ENCODE measurements at regions not wholly inside any gene's neighbourhood (a gene's known extent, or its start where the extent isn't known, plus 50 kb on each side); places are given as distances from the start of the nearest gene placed in this dataset.
A peak's percentile ranks its signal among the peaks of the same experiment; 100 is the strongest.
"Not testable (repeated sequence)": the region's sequence is repeated elsewhere in the genome, so short reads cannot be mapped to it uniquely, and the experiment has no call there.

DNA sequence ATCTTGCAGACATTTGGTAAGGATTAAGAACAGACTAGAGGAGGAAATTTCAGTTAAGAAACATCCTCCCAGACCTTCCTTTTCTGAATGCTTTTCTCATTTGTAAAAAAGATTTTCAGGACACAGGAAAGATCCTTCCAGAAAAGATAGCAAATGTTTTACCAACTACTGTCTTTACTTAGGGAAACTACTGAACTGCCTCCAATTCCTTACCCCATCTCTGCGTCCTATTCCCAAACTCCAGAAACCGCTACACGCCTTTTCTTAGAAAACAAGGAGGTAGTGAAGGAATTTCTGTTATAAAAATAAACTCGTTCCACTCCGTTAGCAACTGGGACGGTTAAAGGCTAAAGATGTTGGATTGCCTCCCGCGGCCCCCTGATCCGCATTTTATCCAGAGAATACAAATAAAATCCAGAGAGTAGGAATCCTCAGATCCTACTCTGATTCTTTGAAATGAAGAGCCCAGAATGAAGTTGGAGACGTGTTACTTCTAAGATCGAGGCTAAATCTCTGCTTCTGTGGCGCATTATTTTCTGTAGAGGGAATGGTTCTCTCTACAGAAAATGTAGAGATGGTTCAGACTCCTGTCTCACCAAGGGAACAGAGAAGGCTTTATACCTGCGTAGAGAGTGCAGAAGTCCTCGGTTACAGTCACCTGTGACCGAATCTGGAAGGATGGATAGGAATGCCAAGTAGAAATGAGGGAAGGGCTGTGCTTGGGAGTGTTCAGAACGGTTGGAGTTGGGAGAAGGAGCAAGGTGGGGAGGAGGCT, 133.0 kb downstream of the GPX5 start:
- DNase-seq, result peak in 1 of 2 experiments; percentile 38

DNA sequence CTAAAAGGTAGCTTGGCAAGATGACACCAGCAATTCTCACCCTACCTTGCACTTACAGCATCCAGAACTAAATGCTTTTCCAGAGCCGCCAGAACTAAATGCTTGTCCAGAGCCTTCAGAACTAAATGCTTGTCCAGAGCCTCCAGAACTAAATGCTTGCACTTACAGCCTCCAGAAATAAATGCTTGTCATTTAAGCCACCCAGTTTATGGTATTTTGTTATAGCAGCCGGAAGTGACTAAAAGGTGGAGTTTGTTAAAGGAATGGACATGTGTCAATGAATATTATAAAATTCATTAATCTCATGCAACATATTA, 133.5 kb downstream of the GPX5 start:
- DNase-seq, result no peak

DNA sequence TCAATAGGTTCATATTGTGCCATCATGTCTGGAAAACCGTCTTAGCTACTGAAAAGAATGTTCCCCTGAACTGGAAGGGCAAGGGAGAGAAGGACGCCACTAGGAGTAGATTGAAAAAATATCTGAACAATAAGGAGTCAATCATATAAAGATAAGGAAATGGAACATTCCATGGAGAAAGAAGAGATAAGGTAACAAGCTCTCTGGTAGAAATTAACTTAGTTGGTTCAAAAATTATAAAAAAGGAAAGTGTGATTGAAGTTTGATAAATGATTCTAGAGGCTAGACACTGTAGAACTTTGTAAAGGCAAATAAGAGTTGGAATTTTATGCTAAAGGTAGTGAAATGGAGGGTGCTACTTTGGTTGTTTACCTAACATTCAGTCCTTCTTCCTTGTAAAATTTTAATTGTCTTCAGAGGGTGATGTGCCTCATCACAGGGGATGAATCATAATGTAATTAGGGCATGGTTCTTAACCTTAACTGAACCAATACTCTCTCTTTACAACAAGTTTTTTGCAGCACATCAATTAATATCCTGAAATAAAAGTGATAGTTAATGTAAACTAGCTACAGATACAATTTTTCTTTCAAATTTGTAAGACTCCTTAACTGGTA, 135.5 kb downstream of the GPX5 start:
- DNase-seq, result no peak

DNA sequence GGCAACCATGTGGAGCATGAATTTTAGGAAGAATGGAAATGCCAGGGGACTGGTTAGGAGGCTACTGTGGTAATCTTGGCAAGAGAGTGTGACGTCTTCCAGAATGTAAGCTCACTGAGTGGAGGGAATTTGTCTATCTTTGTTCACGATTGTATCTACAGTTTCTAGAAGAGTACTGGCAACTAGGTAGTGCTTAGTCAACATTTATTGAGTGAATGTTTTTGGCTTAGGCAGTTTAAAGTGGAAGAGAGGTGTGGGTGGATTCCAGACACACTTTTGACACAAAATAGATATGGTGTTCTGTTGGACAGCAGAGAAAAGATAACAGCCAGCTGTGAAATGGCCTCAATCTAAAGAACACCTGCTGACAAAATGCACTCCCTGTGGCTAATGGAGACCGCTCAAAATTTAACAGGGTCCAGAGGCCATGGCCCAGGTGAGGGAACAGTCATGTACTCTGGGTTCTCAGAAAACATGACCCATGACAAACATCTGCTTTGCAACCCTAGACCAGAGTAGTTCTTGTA, 139.3 kb downstream of the GPX5 start:
- DNase-seq, result no peak

DNA sequence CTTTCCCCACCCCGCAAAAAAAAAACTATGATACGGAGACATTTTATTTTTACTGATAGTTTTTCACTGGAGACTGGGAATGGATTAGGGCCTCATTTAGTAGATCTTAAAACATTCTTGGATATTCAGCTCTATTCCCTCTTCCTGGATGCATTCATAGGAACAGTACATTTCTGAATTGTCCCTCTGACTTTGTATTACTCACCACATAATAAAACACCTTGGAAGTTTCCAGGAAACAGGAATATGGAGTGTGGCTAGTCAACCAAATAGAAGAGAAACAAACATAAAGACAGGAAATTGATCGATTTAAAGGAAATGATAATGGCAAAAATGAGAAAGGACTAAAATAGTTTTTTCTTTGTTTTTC, 147.7 kb downstream of the GPX5 start:
- no peak for DNase-seq

DNA sequence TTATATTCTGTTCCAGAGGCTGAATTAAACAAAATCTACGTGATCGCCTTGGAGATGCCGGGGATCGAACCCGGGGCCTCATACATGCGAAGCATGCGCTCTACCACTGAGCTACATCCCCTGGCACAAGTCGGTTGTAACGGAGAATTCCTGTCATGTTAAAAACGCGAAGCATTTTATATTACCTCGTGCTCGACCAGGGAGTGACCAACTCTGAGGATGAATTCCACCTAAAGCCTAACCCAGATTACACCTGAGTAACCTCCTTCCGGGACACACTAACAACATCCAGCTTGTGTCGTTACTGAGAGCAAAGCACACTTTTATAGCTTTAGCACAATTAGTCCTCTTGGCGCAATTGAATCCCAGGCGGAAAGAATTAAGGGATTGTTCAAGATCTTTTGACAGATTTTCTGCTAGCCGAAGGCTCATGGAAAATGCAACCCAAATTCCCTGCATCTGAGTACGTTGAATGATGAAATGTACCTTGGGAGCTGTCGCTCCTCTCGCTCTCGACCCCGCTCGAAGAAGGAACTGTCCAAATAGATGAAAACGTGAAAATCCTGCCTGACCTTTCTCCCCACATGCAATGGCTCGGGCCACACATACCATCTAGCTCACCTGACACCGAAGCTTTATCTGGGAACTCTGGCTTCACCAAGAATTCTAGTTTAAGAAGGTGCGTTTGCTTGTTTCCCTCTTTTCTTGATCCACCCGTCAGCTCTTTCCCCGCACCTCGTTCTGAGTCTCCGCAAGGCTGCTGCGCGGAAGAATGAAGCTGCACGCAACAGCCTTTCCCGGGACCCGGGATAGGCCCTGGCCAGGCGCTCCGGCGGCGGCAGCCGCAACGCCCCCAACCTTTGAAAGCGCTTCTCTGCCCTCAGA, 148.3 kb downstream of the GPX5 start:
- DNase-seq, result peak; percentile 79 to 89

DNA sequence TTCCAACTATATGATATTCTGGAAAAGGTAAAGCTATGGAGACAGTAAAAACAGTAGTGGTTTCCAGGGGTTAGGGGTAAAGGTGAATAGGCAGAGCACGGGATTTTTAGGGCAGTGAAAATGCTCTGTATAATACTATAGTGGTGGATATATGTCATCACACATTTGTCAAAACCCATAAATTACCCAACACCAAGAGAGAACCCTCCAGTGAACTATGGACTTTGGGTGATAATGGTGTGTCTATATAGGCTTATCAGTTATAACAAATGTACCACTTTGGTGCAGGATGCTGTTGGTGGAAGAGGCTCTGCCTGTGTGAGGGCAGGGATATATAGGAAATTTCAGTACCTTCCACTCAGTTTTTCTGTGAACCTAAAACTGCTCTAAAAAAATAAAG, 149.9 kb downstream of the GPX5 start:
- DNase-seq, result no peak

DNA sequence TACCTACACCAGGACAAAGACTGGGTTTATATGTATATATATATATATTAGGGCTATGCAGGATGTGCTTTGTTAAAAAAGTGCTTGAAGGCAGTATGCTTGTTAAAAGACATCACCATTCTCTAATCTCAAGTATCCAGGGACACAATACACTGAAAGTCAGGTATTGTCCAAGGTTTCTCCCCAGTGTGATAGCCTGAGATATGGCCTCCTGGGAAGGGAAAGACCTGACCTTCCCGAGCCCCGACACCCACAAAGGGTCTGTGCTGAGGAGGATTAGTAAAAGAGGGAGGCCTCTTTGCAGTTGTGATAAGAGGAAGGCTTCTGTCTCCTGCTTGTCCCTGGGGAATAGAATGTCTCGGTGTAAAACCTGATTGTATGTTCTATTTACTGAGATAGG, 156.9 kb downstream of the GPX5 start:
- peak in 1 of 2 experiments; percentile 6 for DNase-seq

DNA sequence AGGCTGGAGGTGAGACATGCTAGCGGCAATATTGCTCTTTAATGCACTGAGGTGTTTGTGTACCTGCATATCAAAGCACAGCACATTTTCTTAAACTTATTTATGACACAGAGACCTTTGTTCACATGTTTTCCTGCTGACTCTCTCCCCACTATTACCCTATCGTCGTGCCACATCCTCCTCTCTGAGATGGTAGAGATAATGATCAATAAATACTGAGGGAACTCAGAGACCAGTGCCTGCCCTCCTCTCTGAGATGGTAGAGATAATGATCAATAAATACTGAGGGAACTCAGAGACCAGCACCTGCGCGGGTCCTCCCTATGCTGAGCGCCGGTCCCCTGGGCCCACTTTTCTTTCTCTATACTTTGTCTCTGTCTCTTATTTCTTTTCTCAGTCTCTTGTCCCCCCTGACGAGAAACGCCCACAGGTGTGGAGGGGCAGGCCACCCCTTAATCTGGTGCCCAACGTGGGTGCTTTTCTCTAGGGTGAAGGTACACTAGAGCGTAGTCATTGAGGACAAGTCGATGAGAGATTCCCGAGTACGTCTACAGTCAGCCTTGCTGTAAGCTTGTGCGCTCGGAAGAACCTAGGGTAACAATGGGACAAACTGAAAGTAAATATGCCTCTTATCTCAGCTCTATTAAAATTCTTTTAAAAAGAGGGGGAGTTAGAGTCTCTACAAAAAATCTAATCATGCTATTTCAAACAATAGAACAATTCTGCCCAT, 157.4 kb downstream of the GPX5 start:
- not testable (repeated sequence) for DNase-seq

DNA sequence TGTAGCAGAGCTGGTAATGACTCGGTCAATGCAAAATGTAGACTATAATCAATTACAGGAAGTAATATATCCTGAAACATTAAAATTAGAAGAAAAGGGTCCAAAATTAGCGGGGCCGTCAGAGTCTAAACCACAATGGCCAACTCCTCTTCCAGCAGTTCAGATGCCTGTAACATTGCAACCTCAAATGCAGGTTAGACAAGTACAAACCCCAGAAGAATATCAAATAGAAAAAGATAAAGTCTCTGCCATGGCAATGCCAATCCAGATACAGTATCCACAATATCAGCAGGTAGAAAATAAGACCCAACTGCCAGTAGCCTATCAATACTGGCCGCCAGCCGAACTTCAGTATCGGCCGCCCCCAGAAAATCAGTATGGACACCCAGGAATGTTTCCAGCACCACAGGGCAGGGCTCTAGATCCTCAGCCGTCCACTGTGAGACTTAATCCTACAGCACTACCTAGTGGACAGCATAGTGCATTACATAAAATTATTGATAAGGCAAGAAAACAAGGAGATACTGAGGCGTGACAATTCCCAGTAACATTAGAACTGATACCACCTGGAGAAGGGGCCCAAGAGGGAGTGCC, 158.4 kb downstream of the GPX5 start:
- peak; percentile 59 to 68 for DNase-seq

DNA sequence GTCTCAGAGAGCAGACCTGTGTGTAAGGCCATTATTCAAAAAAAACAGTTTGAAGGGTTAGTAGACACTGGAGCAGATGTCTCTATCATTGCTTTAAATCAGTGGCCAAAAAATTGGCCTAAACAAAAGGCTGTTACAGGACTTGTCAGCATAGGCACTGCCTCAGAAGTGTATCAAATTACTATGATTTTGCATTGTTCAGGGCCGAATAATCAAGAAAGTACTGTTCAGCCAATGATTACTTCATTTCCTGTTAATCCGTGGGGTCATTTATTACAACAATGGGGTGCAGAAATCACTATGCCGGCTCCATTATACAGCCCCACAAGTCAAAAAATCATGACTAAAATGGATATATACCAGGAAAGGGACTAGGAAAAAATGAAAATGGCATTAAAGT, 160.3 kb downstream of the GPX5 start:
- not testable (repeated sequence) for DNase-seq

DNA sequence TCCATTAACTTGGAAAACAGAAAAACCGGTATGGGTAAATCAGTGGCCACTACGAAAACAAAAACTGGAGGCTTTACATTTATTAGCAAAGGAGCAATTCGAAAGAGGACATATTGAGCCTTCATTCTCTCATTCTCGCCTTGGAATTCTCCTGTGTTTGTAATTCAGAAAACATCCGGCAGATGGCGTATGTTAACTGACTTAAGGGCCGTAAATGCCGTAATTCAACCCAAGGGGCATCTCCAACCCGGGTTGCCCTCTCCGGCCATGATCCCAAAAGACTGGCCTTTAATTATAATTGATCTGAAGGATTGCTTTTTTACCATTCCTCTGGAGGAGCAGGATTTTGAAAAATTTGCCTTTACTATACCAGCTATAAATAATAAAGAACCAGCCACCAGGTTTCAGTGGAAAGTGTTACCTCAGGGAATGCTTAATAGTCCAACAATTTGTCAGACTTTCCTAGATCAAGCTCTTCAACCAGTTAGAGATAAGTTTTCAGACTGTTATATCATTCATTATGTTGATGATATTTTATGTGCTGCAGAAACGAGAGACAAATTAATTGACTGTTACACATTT, 160.9 kb downstream of the GPX5 start:
- DNase-seq, result peak; percentile 26 to 78

DNA sequence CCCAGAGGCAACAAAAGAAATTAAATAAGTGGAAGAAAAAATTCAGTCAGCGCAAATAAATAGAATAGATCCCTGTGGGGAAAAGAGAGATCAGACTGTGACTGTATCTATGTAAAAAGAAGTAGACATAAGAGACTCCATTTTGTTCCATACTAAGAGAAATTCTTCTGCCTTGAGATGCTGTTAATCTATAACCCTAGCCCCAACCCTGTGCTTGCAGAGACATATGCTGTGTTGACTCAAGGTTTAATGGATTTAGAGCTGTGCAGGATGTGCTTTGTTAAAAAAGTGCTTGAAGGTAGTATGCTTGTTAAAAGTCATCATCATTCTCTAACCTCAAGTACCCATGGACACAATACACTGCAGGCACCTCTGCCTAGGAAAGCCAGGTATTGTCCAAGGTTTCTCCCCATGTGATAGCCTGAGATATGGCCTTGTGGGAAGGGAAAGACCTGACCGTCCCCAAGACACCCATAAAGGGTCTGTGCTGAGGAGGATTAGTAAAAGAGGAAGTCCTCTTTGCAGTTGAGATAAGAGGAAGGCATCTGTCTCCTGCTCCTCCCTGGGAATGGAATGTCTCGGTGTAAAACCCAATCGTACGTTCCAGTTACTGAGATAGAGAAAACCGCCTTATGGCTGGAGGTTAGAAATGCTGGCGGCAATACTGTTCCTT, 161.8 kb downstream of the GPX5 start:
- DNase-seq, result not testable (repeated sequence)

DNA sequence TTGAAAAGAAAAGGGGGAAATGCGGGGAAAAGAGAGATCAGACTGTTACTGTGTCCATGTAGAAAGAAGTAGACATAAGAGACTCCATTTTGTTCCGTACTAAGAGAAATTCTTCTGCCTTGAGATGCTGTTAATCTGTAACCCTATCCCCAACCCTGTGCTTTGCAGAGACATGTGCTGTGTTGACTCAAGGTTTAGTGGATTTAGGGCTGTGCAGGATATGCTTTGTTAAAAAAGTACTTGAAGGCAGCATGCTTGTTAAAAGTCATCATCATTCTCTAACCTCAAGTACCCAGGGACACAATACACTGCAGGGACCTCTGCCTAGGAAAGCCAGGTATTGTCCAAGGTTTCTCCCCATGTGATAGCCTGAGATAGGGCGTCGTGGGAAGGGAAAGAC, 166.3 kb downstream of the GPX5 start:
- not testable (repeated sequence) for DNase-seq

DNA sequence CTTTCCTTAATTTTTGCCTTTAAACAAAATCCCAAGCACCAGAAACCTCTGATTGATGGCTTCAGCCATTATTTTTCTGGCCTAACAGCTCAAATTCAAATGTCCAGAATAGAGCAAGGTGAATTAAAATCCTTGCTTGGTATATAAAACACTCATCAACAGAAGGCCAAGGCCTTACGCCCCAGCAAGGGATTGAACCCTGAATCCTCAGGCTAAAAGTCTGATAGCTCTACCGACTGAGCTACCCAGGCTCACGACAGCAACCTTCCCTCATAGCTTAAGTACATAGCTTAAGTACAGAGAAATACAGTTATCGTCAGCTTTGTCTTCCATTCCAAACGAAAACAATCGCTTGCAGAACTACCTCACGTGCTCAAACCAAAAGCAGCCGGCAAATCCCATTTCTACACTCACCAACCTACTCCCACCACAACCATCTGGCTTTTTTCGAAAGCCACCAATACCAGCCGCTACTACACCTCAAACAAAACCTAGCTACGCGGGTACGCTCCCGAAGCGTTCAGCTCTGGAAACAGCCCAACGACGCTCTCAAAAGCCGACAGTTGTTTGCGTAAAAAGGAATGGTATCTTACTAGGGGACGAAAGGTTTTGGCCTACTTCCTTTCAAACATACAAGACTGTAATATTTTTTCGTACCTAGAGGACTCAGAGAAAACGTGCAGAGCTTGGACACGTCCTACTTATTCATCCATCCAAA, 167.5 kb downstream of the GPX5 start:
- DNase-seq, result peak in 1 of 2 experiments; percentile 31

DNA sequence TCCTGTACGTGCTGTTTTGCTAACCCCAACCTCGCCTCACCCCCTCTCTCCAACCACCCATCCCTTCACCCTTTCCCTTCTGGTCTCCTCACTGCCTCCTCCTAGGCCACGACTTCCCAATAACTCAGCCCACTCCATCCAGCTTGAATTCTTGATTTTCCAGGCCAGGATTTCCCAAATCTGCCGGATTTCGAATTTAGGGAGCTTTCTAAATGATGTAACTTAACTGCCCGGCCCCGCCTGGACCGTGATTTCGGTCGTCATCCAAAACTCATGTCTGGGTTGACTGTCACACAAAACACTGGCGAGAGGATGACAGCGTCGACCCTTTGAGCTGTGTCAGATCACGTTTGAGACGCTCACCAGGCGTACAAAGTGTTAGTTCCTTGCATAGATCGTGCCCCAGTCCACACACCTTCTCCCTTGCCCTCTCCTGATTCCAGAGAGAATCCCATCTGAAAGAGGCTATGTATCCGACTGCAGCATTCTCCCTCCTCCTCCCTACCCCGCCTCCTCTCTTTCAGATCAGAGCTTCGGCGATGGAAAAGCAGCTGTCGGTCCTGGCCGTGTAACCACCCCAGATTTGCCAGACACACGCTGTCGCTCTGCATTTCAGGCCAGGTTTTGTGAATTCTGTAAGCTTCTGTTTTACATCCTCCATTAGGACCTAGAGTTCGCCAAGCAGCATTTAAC, 168.2 kb downstream of the GPX5 start:
- peak in 1 of 2 experiments; percentile 39 for DNase-seq

DNA sequence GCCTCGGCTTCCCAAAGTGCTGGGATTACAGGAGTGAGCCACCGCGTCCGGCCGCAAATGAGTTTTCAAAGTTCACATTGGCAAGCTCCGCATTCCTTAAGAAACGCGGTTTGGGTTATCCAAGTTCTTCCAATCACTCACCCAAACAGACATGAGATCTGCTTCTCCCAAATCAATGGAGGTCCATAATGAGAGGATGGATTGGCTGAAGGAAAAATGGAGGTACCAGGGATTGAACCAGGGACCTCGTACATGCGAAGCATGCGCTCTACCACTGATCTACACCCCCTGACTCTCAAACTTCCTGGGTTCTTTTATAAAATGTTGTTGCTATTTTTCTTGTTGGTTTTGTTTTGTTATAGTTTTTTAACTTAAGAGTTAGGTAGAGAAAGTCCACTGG, 170.0 kb downstream of the GPX5 start:
- DNase-seq, result no peak

DNA sequence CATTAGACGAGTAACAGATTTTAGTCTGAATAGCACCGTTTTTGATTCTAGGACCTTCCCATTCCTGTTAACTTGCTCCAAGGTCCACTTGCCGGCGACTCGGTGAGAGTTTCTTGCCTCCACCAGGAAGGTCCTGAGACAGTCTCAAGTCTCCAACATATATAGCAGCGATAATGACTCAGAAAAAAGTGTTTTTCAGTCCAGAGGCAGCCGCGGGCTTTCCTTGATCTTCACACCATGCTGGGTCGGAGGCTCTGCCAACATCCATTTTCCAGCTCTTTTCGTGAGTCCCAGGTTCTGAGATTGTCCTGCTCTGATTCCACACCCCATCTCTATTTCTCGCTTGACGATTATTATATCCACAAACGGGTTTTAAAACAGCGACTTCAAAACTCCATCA, 170.5 kb downstream of the GPX5 start:
- no peak for DNase-seq

DNA sequence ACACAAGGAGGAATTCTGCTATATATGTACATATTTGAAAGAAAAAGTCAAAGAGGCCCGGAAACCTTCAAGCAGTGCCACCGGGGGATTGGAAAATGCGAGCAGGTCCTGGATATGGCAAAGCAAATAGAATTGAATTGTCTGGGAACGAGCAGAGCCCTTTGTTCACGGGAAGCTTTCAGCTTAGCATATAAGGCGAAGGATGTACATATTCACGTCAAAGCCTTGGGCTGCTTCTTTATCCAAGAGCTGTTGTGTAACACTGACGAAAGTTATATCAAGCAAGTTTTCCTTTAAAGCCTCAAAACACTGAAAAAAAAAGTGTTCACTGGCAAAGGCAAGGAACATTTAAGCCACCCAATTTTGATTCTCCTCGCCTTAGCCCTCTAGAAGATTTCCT, 171.0 kb downstream of the GPX5 start:
- DNase-seq, result no peak

Data from NCI-H524 (cell line).